Vagina (tissue), 2 donors: ENCODE measurements at regions not wholly inside any gene's neighbourhood (a gene's known extent, or its start where the extent isn't known, plus 50 kb on each side); places are given as distances from the start of the nearest gene placed in this dataset.

ENCODE experiments used
- DNase-seq, 2 donors: peaks; one replicate each; pipeline ENCODE4 v3.0.0-alpha.2; 2017; ENCODE audit errors: extremely low spot score in 2 of 2
- H3K27ac ChIP-seq: fragments of 200-600 bp; sonication (generic); one replicate; pipeline ENCODE4 v1.5.1; 2019
- H3K27me3 ChIP-seq: fragments of 200-600 bp; sonication (generic); one replicate; pipeline ENCODE4 v1.5.1; 2019
- H3K36me3 ChIP-seq, 2 donors: fragments of 200-600 bp; sonication (generic); one replicate each; pipeline ENCODE4 v1.5.1; 2017 to 2019
- H3K4me1 ChIP-seq: fragments of 200-600 bp; sonication (generic); one replicate; pipeline ENCODE4 v1.5.1; 2019
- H3K4me3 ChIP-seq, 2 donors: fragments of 200-600 bp; sonication (generic); 1 replicate in 1 of 2; 2 replicates in 1 of 2; pipeline ENCODE4 v1.5.1; 2016 to 2019
- H3K9me3 ChIP-seq: fragments of 200-600 bp; sonication (generic); one replicate; pipeline ENCODE4 v1.5.1; 2019
- CTCF ChIP-seq, 3 experiments: fragments of 450-650 bp in 2 of 3; fragments of 200-600 bp in 1 of 3; sonication (generic) in 1 of 3; IDR thresholded peaks; one replicate each; pipeline ENCODE4 v1.5.1; 2017 to 2019; ENCODE audit warnings: antibody characterized with exemption in 3 of 3, mild to moderate bottlenecking in 2 of 3, moderate library complexity in 2 of 3
- POLR2A ChIP-seq, 2 donors: fragments of 450-650 bp; IDR thresholded peaks; one replicate each; pipeline ENCODE4 v1.6.1; 2017; ENCODE audit warnings: antibody characterized with exemption in 2 of 2, mild to moderate bottlenecking in 2 of 2, moderate library complexity in 2 of 2
- POLR2AphosphoS5 ChIP-seq, 2 donors: sonication (generic); formaldehyde crosslinking; IDR thresholded peaks; one replicate each; pipeline ENCODE4 v1.9.0; 2017; ENCODE audit warnings: antibody characterized with exemption in 2 of 2, mild to moderate bottlenecking in 2 of 2, low read depth in 1 of 2; ENCODE audit not compliant: insufficient read depth in 1 of 2
- intact Hi-C: fragments of 100-400 bp; cut with DNase I; formaldehyde crosslinking; loops from one replicate; pipeline ENCODE4 v1.15.1; 2023

DNA sequence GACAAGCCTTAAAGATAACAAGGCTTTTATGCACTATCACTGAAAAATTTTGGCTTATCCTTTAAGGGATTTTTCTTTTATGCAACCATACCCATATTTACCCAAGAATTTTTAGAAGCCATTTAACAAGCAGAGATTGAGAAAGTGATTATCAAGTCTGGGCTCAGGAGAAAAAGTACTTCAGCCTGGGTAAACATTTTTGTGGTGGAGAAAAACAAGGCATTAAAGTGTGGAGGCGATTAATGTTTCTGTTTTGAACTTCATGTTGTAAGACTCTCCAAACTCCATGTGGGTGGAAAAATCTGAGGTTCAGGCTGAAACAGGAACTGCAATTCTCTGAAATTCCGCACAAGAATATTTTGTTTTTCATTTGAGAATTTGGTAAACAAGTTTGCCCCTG lies 260.4 kb upstream of the KCNMB2 start:
- Histone ChIP-seq H3K9me3 (no peaks in the 10 kb centered on the region), H3K4me1 (peaks cover 5% of the 10 kb centered on the region), H3K4me3 (no peak overlapping the region), H3K27me3 (no peaks in the 10 kb centered on the region), H3K36me3 (no peaks in the 10 kb centered on the region), H3K27ac (no peak overlapping the region)
- no peak for DNase-seq
- intact Hi-C loops = no loop called here
- TF ChIP-seq POLR2AphosphoS5 (IDR thresholded peaks at IDR 0.05; ENCODE audit: insufficient read depth in 1 of 2, low read depth in 1 of 2) = peak in 1 of 2 donors; percentile 8
- TF ChIP-seq POLR2A (IDR thresholded peaks at IDR 0.05) = no peak
- TF ChIP-seq CTCF (IDR thresholded peaks at IDR 0.05) = no peak

- Histone ChIP-seq H3K9me3 (no peaks in the 10 kb centered on the region), H3K4me3 (no peak overlapping the region), H3K36me3 (no peaks in the 10 kb centered on the region), H3K27me3 (no peaks in the 10 kb centered on the region), H3K4me1 (peaks cover 5% of the 10 kb centered on the region), H3K27ac (no peak overlapping the region)
- no peak for DNase-seq
- intact Hi-C loops = no loop called here
- TF ChIP-seq POLR2A (IDR thresholded peaks at IDR 0.05) (no peak), POLR2AphosphoS5 (IDR thresholded peaks at IDR 0.05; ENCODE audit: insufficient read depth in 1 of 2, low read depth in 1 of 2) (no peak), CTCF (IDR thresholded peaks at IDR 0.05) (no peak)
These were observed 258.6 kb upstream of the KCNMB2 start for GRCh38 chr3:178277605-178278004.

DNA sequence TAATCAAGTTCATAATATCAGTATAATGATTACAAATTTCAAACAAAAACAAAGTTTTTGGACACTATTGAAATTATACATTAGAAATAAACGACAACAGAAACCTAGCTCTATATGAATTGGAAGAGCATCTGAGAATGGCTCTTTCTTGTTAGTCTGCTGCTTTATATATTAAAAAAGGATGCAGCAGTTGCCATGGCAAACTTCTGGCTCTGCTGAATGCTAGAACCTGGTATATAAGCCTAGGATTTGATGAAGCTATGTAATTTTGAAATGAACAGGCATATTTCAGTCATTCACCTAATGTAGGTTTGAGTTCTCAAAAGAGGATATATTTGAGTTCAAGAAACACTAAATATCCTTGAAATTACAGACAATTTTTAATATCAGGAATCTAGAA lies 252.7 kb upstream of the KCNMB2 start:
- DNase-seq = no peak
- H3K36me3 ChIP-seq = no peaks in the 10 kb centered on the region
- no peaks in the 10 kb centered on the region for H3K27me3 ChIP-seq
- H3K9me3 ChIP-seq = no peaks in the 10 kb centered on the region
- TF ChIP-seq POLR2AphosphoS5 (IDR thresholded peaks at IDR 0.05; ENCODE audit: insufficient read depth in 1 of 2, low read depth in 1 of 2) (no peak), CTCF (IDR thresholded peaks at IDR 0.05) (no peak), POLR2A (IDR thresholded peaks at IDR 0.05) (no peak)
- intact Hi-C loops = no loop called here
- H3K4me3 ChIP-seq = no peak overlapping the region
- H3K27ac ChIP-seq = no peak overlapping the region
- no peaks in the 10 kb centered on the region for H3K4me1 ChIP-seq

GRCh38 chr3:178284181-178284580 lies 252.1 kb upstream of the KCNMB2 start:
- TF ChIP-seq POLR2AphosphoS5 (IDR thresholded peaks at IDR 0.05; ENCODE audit: insufficient read depth in 1 of 2, low read depth in 1 of 2) (no peak), CTCF (IDR thresholded peaks at IDR 0.05) (no peak)
- Histone ChIP-seq H3K4me3 (no peak overlapping the region), H3K27ac (no peak overlapping the region), H3K36me3 (no peaks in the 10 kb centered on the region), H3K9me3 (no peaks in the 10 kb centered on the region), H3K4me1 (peaks cover 5% of the 10 kb centered on the region), H3K27me3 (no peaks in the 10 kb centered on the region)
- intact Hi-C loops = no loop called here
- DNase-seq = no peak

DNA sequence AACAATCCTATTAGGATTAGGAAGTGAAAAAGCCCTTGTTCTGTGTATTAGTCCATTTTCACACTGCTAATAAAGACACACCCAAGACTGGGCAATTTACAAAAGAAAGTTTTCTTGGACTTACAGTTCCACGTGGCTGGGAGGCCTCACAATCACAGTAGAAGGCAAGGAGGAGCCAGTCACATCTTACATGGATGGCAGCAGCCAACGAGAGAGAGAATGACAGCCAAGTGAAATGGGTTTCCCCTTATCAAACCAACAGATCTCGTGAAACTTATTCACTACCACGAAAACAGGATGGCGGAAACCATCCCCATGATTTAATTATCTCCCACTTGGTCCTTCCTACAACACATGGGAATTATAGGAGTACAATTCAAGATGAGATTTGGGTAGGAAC lies 248.2 kb upstream of the KCNMB2 start:
- TF ChIP-seq CTCF (IDR thresholded peaks at IDR 0.05) = no peak
- no peak for TF ChIP-seq POLR2AphosphoS5 (IDR thresholded peaks at IDR 0.05; ENCODE audit: insufficient read depth in 1 of 2, low read depth in 1 of 2)
- no peak for TF ChIP-seq POLR2A (IDR thresholded peaks at IDR 0.05)
- peaks cover 30% of the 10 kb centered on the region for H3K4me1 ChIP-seq
- no peak for DNase-seq
- H3K27me3 ChIP-seq = no peaks in the 10 kb centered on the region
- no peaks in the 10 kb centered on the region for H3K36me3 ChIP-seq
- no peak overlapping the region for H3K4me3 ChIP-seq
- H3K9me3 ChIP-seq = no peaks in the 10 kb centered on the region
- no peak overlapping the region for H3K27ac ChIP-seq
- intact Hi-C loops = no loop called here
